ENCODE measurements at regions not wholly inside any gene's neighbourhood (a gene's known extent, or its start where the extent isn't known, plus 50 kb on each side); places are given as distances from the start of the nearest gene placed in this dataset.

DNA sequence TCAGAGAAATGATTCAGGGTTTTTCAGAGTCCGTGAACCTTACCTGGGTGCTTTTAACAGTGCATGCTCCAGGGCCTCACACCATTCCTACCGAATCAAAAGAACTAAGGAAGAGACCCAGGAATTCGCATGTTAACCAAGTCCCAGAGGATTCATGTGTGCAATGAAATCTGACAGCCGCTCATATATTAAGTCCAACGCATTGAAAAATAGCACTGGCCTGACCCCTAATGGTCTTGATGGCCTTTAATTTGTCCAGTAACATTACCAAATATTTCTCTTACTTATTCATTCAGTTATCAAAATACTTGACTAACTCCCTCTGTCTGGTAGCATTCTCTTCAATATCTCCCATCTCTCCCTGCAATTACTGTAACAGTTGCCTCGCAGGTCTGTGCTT, 55.0 kb upstream of the MARCHF11 start:
- H3K4me3 ChIP-seq: no peak overlapping the region
- no peak for TF ChIP-seq FOXP2 (optimal IDR thresholded peaks at IDR 0.05; ENCODE audit: control extremely low read depth, extremely low read length, insufficient read depth)
- no peak for TF ChIP-seq EZH2 (IDR thresholded peaks at IDR 0.05)
- no peak for TF ChIP-seq POLR2AphosphoS5 (IDR thresholded peaks at IDR 0.05; ENCODE audit: borderline replicate concordance, low read depth, low read length)
- DNase-seq (ENCODE audit: low read depth, low spot score): no peak
- H3K9me3 ChIP-seq (ENCODE audit: low read depth, low read length): no peaks in the 10 kb centered on the region
- H3K36me3 ChIP-seq (ENCODE audit: insufficient read depth, low read length): no peaks in the 10 kb centered on the region
- no peak overlapping the region for H3K9ac ChIP-seq (ENCODE audit: insufficient read length)
- H3K27ac ChIP-seq: no peak overlapping the region

DNA sequence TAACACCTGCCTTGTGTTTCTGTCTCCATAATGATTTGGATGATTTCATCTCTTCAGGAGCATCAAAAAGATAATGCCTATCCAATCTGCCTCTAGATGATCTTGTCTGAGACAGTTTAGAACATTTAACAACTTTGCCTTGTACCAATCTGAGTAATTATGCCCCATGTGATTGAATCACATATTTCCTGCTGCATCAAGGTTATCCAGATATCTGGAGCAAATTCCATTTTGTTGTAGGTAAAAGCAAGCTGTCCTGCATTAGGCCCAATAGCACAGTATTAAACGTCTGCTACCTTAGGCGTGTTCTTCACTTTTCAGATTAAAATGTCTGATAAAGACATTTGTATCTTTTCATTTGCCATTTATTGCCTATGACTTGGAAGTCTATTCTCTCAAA, 54.1 kb upstream of the MARCHF11 start:
- no peak overlapping the region for H3K4me3 ChIP-seq
- no peaks in the 10 kb centered on the region for H3K36me3 ChIP-seq (ENCODE audit: insufficient read depth, low read length)
- no peak overlapping the region for H3K9ac ChIP-seq (ENCODE audit: insufficient read length)
- TF ChIP-seq POLR2AphosphoS5 (IDR thresholded peaks at IDR 0.05; ENCODE audit: borderline replicate concordance, low read depth, low read length): no peak
- no peak for TF ChIP-seq FOXP2 (optimal IDR thresholded peaks at IDR 0.05; ENCODE audit: control extremely low read depth, extremely low read length, insufficient read depth)
- no peak for TF ChIP-seq EZH2 (IDR thresholded peaks at IDR 0.05)
- H3K9me3 ChIP-seq (ENCODE audit: low read depth, low read length): no peaks in the 10 kb centered on the region
- DNase-seq (ENCODE audit: low read depth, low spot score): no peak
- H3K27ac ChIP-seq: no peak overlapping the region

DNA sequence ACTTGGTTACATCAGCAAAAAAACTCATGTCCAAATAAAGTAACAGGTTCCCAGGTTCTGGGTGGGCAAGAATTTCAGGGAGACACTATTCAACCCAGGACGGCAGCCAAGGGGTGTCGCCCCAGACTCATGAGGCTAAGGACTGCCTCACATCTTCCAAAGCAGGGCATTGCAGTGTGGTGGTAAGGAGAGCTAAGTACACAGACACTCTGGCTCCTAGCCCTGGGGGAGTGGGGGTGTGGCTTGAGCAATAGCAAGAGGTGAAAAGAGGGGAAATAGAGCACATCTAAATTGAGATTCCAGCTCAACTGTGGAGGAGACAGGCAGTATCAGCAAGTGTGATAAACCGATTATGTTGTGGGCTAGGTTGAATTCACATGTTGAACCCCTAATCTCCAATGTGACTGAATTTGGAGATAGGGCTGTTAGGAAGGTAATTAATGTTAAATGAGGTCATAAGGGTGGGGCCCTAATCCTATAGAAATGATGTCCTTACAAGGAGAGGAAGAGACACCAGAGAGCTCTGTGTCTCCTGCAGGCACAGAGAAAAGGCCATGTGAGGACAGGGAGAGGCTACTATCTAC, 49.9 kb upstream of the MARCHF11 start:
- H3K27ac ChIP-seq: no peak overlapping the region
- no peaks in the 10 kb centered on the region for H3K36me3 ChIP-seq (ENCODE audit: insufficient read depth, low read length)
- H3K9ac ChIP-seq (ENCODE audit: insufficient read length): no peak overlapping the region
- no peaks in the 10 kb centered on the region for H3K9me3 ChIP-seq (ENCODE audit: low read depth, low read length)
- DNase-seq (ENCODE audit: low read depth, low spot score): no peak
- H3K4me3 ChIP-seq: no peak overlapping the region
- no peak for TF ChIP-seq FOXP2 (optimal IDR thresholded peaks at IDR 0.05; ENCODE audit: control extremely low read depth, extremely low read length, insufficient read depth)
- no peak for TF ChIP-seq EZH2 (IDR thresholded peaks at IDR 0.05)
- TF ChIP-seq POLR2AphosphoS5 (IDR thresholded peaks at IDR 0.05; ENCODE audit: borderline replicate concordance, low read depth, low read length): no peak
